Activated T-cell treated with anti-CD3 and anti-CD28 coated beads, Interleukin-2, amount 50 U/mL, for 4 hours (primary cell): ENCODE measurements at regions not wholly inside any gene's neighbourhood (a gene's known extent, or its start where the extent isn't known, plus 50 kb on each side); places are given as distances from the start of the nearest gene placed in this dataset.

Experiments
- ATAC-seq, 2 donors: fragments of 200-7000 bp; cut with Tn5 transposase; one replicate each; pipeline ENCODE4 v1.10.0; 2021
- DNase-seq: peaks from one replicate; pipeline ENCODE4 v3.0.0-alpha.2; 2020
- H3K27me3 Mint-ChIP-seq: one replicate; pipeline ENCODE4 v1.8.0; 2021; ENCODE audit warnings: low read depth, mixed read lengths
- H3K36me3 Mint-ChIP-seq: one replicate; pipeline ENCODE4 v1.8.0; 2022; ENCODE audit warnings: mixed read lengths; ENCODE audit not compliant: insufficient read depth
- H3K4me1 Mint-ChIP-seq: one replicate; pipeline ENCODE4 v1.8.0; 2021; ENCODE audit warnings: low read depth, mixed read lengths
- H3K4me3 Mint-ChIP-seq: one replicate; pipeline ENCODE4 v1.8.0; 2021; ENCODE audit warnings: mild to moderate bottlenecking, moderate library complexity, mixed read lengths
- H3K9me3 Mint-ChIP-seq: one replicate; pipeline ENCODE4 v1.8.0; 2021; ENCODE audit warnings: mixed read lengths

DNA sequence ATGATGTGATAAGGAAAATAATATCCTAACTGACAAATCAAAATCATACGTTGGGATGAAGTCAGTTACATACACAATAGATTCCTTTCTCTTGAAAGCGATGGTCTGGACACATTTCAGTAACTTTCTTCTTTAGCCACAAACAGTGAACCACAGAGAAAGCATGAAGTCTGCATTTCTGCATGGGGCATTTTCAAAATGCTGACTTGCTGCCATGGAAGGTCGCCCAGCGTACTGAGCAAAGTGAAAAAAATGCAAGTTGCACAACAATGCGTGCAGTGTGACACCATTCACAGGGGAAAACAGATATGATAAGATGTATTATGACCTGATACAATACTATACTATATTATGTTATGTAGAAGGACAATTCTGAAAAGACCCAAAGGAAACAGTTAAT, 146.3 kb downstream of the SNX18 start:
- no peaks in the 10 kb centered on the region for H3K27me3 Mint-ChIP-seq
- no peak overlapping the region for H3K4me3 Mint-ChIP-seq
- H3K36me3 Mint-ChIP-seq: no peaks in the 10 kb centered on the region
- no peak for ATAC-seq
- H3K9me3 Mint-ChIP-seq: peaks cover 9% of the 10 kb centered on the region
- DNase-seq: no peak
- no peaks in the 10 kb centered on the region for H3K4me1 Mint-ChIP-seq

DNA sequence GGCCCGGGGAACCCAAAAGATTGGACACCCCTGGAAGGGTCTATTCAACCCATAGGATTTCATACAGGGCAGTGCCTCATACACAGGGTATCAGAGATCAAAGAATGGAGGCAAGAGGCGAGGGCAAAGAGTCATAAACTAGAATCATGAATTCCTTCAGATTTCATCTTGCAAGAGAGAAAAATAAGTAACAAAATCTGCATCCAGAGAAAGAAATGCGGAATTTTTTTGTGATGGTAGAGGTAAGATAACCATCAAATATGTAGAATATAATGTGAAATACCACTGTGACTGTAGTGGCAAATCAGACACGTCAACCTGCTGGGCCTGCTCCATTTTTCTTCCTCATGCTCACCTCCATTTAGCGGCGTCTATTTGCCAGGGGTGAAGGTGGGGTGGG, 143.6 kb downstream of the SNX18 start:
- no peaks in the 10 kb centered on the region for H3K27me3 Mint-ChIP-seq
- ATAC-seq: no peak

DNA sequence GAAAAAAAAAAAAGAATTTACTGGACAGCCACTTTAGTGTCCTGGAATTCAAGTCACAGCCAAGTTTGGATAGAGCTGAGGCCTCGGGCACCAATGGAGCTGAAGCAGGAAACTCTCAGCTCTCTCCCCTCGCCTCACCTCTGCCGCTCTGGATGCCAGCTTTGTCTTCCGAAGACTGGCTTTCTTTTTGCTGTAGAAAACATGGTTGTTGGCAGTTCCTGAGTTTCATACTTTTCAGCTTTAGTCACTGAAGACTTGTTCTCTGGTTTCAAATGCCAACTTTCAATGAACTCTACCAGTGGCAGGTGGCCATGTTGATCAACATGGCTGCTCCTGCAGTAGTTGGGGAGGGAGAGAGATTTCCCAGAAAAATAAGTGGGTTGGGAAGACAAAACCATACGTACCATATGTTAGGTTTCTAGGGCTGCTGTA, 142.2 kb downstream of the SNX18 start:
- Mint-ChIP-seq H3K9me3 (no peaks in the 10 kb centered on the region), H3K4me3 (no peak overlapping the region), H3K4me1 (no peaks in the 10 kb centered on the region), H3K36me3 (no peaks in the 10 kb centered on the region), H3K27me3 (no peaks in the 10 kb centered on the region)
- DNase-seq: no peak
- ATAC-seq: no peak

More for the DNA sequence above, 143.6 kb downstream of the SNX18 start:
- Mint-ChIP-seq H3K4me1 (no peaks in the 10 kb centered on the region), H3K36me3 (no peaks in the 10 kb centered on the region), H3K9me3 (no peaks in the 10 kb centered on the region), H3K4me3 (no peak overlapping the region)
- DNase-seq: no peak

DNA sequence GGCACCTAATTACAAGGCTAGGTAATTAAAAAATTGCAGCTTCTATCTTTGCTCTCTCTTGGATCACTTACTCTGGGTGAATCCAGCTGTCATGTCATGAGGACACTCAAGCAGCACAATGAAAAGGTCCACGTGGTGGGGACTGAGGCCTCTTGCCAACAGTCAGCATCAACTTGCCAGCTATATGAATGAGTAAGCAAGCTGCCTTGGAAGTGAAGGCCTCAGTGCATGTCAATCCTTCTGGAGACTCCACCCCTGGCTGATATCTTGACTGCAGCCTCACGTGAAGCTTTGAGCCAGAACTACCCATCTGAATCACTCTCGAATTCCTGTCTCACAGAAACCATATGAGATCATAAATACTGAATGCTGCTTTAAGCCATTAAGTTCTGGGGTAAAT, 140.5 kb downstream of the SNX18 start:
- DNase-seq: no peak
- H3K4me3 Mint-ChIP-seq: no peak overlapping the region
- H3K27me3 Mint-ChIP-seq: no peaks in the 10 kb centered on the region
- H3K4me1 Mint-ChIP-seq: no peaks in the 10 kb centered on the region
- no peaks in the 10 kb centered on the region for H3K36me3 Mint-ChIP-seq
- ATAC-seq: no peak
- no peaks in the 10 kb centered on the region for H3K9me3 Mint-ChIP-seq

DNA sequence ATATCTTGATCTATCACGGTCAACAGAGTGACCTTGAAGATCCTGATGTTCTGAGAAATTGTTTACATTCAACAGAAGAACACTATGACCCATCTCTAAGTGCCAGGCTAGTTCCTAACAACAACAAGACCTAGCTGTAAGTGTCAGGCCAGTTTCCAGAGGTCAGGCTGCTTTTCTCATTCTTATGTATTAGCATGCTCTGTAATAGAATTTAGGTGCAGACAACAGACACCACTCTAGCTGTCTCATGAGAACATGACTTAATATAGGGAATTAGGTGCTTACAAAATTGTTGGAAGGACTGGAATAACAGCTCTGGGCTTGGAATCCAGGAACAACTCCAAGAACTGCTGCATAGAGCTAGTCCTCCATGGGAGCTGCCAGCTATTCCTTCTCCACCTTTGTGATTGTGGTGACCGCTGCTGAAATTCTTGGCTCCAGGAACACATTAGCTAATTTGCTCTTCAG, 138.7 kb downstream of the SNX18 start:
- no peaks in the 10 kb centered on the region for H3K27me3 Mint-ChIP-seq

DNA sequence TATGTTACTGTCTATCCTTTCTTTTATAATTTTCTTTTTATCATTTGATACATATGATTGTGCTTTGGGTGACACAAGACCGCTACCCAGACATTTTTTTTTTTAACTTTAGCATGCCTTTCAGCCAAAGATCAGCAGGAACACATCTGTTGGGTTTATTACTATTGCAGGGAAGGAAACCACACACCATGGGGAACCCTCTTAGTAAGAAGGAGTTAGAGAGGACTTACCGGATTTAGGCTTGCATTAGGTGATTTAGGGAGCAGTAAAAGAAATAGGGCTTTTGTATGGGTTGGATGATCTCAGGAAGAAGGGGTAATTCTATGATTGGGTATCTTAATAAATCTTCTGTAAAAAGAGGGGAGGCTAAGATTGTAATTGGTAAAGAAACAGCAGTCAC, 138.2 kb downstream of the SNX18 start:
- DNase-seq (no peak), ATAC-seq (no peak)
- Mint-ChIP-seq H3K27me3 (no peaks in the 10 kb centered on the region), H3K4me1 (no peaks in the 10 kb centered on the region), H3K9me3 (no peaks in the 10 kb centered on the region), H3K36me3 (no peaks in the 10 kb centered on the region), H3K4me3 (no peak overlapping the region)

More for the DNA sequence above, 138.7 kb downstream of the SNX18 start:
- DNase-seq (no peak), ATAC-seq (no peak)
- H3K9me3 Mint-ChIP-seq: no peaks in the 10 kb centered on the region
- no peaks in the 10 kb centered on the region for H3K4me1 Mint-ChIP-seq
- no peaks in the 10 kb centered on the region for H3K36me3 Mint-ChIP-seq
- H3K4me3 Mint-ChIP-seq: no peak overlapping the region

DNA sequence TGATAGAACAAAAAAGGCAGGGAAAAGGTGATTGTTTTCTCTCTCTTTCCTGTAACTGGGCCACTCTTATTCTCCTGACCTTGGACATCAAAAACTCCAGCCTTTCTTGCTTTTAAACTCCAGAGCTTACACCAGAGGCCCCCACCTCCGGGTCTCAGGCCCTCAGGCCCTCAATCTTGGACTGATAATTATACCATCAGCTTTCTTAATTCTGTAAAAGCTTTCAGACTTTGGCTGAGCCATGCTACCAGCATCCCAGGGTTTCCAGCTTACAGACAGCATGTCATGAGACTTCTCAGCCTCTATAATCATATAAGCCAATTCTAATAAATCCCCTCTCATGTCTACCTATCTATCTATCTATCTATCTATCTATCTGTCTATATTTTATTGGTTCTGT, 137.7 kb downstream of the SNX18 start:
- no peak for DNase-seq
- no peaks in the 10 kb centered on the region for H3K27me3 Mint-ChIP-seq
- H3K4me1 Mint-ChIP-seq: no peaks in the 10 kb centered on the region
- no peak for ATAC-seq
- H3K4me3 Mint-ChIP-seq: no peak overlapping the region
- H3K9me3 Mint-ChIP-seq: no peaks in the 10 kb centered on the region
- H3K36me3 Mint-ChIP-seq: no peaks in the 10 kb centered on the region

DNA sequence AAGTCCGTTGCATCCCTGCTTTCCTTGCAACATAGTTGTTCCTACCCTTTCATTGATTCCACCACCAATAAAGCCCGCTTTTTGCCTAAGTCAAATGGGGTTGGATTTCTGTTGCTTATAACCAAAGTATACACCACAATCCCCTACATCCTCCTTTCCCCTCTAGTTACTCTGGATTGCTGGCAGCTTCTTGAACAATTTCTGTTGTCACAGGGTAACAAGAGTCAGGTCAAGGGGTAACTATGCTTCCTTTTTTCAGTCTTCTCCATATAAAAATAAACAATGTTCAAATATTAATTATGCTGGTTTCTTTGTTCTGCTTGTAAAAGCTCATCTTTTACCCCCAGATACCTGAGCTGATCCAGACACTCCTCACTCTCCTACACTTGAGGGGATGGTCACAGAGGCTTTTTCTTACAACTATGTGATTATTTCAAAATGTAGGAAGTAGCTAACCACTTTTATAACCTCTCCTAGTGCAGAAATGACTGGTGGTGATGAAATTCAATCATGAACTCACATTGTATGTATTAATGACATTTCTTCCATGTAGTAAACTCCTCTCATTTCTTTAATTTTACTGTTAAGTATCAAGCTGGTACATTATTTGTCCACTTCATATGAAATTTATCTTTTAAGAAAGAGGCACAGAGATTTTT, 136.5 kb downstream of the SNX18 start:
- ATAC-seq (no peak), DNase-seq (no peak)
- peaks cover 2% of the 10 kb centered on the region for H3K4me1 Mint-ChIP-seq
- no peak overlapping the region for H3K4me3 Mint-ChIP-seq
- no peaks in the 10 kb centered on the region for H3K36me3 Mint-ChIP-seq
- H3K9me3 Mint-ChIP-seq: no peaks in the 10 kb centered on the region
- no peaks in the 10 kb centered on the region for H3K27me3 Mint-ChIP-seq

DNA sequence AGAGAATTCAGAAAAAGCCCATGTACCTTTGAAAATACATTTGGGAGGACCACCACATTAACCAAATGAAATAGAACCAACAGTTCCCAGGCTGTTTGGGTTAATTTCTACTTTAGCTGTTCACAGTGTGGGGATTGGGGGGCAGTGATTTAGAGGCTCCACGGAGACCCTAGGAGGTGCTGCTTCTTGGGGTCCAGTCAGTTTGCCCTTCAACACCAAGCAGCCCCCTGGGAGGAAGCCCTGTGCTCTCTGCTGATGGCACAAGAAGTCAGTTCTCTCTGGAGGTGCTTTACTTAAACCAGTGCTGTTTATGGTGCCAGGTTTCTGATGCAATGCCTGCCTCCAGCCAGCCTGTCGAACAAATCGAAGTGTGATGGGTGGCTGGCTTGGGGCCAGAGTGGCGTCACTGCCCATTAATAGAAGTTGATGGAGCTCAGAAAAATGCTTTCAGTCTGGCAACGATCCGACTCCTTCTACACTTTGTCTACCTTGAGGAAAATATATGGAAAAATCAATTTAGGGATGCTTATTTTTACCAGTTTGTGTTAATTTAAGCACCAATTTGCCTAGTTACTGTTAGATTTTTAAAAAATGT, 134.0 kb downstream of the SNX18 start:
- Mint-ChIP-seq H3K27me3 (no peaks in the 10 kb centered on the region), H3K36me3 (no peaks in the 10 kb centered on the region), H3K4me1 (peaks cover 21% of the 10 kb centered on the region), H3K4me3 (no peak overlapping the region), H3K9me3 (no peaks in the 10 kb centered on the region)
- ATAC-seq: no peak
- DNase-seq: no peak

DNA sequence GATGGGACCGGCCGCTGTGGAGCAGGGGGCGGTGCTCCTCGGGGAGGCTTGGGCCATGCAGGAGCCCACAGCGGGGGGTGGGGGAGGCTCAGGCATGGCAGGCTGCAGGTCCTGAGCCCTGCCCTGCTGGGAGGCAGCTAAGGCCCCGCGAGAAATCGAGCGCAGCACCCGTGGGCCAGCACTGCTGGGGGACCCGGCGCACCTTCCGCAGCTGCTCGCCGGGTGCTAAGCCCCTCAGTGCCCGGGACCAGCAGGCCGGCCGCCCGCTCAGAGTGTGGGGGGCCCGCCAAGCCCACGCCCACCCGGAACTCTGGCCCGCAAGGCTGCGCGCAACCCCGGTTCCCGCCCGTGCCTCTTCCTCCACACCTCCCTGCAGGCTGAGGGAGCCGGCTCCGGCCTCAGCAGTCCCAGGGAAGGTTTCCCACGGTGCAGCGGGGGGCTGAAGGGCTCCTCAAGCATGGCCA, 131.5 kb downstream of the SNX18 start:
- Mint-ChIP-seq H3K27me3 (no peaks in the 10 kb centered on the region), H3K36me3 (no peaks in the 10 kb centered on the region), H3K9me3 (no peaks in the 10 kb centered on the region), H3K4me1 (peaks cover 46% of the 10 kb centered on the region), H3K4me3 (no peak overlapping the region)
- no peak for ATAC-seq
- DNase-seq: no peak

DNA sequence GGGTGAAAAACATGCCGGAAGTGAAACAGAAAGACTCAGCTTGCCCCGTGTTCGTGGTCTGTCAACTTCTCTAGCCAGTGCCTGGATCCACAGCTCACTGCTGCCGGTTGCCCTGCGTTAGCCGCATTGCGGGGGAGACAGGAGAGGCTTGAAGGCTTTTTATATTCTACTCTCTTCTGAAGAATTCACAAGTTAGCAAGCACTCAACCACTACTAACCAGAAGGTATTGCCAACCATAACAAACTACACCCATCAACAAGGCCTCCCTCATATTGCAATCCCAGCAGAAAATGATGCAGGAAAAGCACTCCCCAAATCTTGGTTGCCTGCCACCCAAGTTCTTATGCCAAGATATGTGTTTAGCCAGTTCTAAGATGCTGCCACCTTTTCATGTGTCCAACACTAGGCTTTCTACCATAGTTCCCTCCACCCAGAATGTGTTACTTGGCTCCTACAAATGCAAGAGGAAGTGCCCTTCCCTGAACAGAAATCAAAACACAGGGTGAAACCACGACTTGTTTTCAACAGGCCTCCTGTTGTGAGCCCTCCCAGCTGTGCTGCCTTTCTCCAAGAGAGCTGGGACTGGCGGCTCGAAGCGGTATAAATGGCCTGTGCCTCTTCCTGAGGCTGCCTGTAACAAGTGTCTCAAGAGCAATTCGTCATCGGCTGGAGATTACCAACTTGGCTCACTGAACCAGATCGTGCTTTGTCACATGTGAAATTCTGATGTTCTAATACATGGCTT, 129.0 kb downstream of the SNX18 start:
- Mint-ChIP-seq H3K4me1 (peaks cover 54% of the 10 kb centered on the region), H3K4me3 (peak overlapping the region; percentile 69), H3K27me3 (no peaks in the 10 kb centered on the region), H3K9me3 (no peaks in the 10 kb centered on the region), H3K36me3 (no peaks in the 10 kb centered on the region)
- DNase-seq (peak; percentile 30), ATAC-seq (peak; percentile 90 to 95)

DNA sequence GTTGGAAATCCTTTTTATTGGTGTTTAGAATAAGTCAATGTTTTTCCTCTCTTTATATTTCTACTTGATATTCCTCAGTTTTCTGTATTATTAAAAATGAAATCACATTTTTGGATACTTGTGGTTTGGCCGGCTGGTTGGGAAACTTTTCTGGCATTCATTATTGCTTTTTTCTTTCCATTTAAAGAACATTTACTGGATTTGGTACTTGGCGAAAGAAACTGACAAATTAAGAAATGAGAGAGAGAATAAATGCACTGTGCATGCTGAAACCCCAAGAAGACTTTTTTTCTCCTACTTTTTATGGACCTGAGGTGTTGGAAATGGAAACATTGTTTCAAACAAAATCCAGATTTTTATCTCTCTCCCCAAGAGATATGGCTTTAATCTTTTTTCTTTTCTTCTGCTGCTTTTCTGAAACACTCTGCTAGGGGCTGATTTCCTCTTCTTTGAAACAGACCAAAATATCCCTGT, 128.4 kb downstream of the SNX18 start:
- ATAC-seq (no peak), DNase-seq (no peak)
- Mint-ChIP-seq H3K27me3 (no peaks in the 10 kb centered on the region), H3K4me3 (peak overlapping the region; percentile 69), H3K9me3 (no peaks in the 10 kb centered on the region), H3K36me3 (no peaks in the 10 kb centered on the region), H3K4me1 (peaks cover 54% of the 10 kb centered on the region)

DNA sequence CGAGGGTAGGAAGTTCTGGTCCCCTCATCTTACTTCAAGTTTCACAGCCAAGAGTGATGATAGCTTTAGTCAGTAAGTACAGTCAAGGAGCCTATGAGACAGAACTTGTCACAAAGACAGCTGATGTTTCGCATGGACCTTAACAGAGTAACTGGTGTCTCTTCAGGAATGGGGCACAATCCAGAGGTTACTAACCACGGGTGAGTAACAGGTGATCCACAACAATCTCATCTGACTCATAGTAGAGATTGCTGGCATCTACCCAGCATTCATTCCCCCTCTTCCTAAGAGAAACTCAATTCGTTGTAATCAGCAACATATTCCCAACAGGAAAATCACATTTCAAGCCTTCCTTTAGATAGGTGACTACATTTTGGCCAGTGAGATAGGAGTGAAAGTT, 126.7 kb downstream of the SNX18 start:
- Mint-ChIP-seq H3K27me3 (no peaks in the 10 kb centered on the region), H3K4me1 (peaks cover 52% of the 10 kb centered on the region), H3K36me3 (no peaks in the 10 kb centered on the region), H3K9me3 (no peaks in the 10 kb centered on the region), H3K4me3 (no peak overlapping the region)
- ATAC-seq: peak in 1 of 2 donors; percentile 35
- DNase-seq: no peak

DNA sequence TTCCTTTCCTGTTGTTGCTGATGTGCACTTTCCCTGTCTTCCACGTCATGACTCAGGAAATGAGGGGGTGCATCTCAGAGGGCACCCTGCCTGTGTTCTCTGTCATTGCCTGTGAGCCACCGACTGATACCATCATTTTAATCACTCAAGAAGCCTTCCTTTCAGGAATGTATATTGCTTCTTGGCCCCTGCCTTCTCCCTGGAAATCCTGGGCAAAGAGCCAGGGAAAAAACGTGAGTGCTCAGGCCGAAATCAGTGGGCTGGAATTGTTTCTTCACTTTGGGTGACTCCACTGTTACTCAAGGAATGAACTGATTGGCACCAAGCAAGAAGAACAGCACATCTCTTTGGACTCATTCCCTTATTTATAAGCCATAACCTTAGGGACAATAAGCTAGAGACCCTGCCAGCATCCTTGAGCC, 126.1 kb downstream of the SNX18 start:
- ATAC-seq (no peak), DNase-seq (no peak)
- H3K4me3 Mint-ChIP-seq: no peak overlapping the region
- no peaks in the 10 kb centered on the region for H3K9me3 Mint-ChIP-seq
- no peaks in the 10 kb centered on the region for H3K27me3 Mint-ChIP-seq
- H3K4me1 Mint-ChIP-seq: peaks cover 53% of the 10 kb centered on the region
- no peaks in the 10 kb centered on the region for H3K36me3 Mint-ChIP-seq
